ENCODE measurements at regions not wholly inside any gene's neighbourhood (a gene's known extent, or its start where the extent isn't known, plus 50 kb on each side); places are given as distances from the start of the nearest gene placed in this dataset.

DNA sequence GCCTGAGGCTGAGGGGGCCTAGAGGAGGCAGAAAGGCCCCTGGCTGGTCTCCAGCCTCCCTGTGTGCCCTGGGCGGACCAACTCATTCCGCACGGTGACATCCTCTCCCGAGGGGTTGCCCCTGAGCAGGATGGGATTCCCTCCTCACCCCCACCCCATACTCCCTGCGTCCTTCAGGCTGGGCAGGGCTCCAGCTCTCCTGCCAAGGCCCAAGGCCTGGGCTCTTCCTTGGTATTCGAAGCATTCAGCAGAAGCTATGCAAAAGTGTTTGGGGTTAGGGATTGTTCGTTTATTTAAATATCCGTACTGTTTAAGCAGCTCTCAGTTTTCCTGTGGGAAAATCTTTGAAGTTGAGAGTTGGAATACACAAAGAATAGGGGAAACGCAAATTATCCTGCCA, 113.1 kb upstream of the RAB12 start:
- Histone ChIP-seq H3K9me3 (no peaks in the 10 kb centered on the region), H3K4me1 (peaks cover 7% of the 10 kb centered on the region), H3K36me3 (no peaks in the 10 kb centered on the region), H3K27ac (no peak overlapping the region), H3K4me3 (no peak overlapping the region), H3K27me3 (no peaks in the 10 kb centered on the region)
- no peak for DNase-seq (ENCODE audit: extremely low spot score in 2 of 2)
- intact Hi-C loops (cut with DNase I) = no loop called here
- no peak for TF ChIP-seq POLR2AphosphoS5 (IDR thresholded peaks at IDR 0.05; ENCODE audit: insufficient read depth in 1 of 2, low read depth in 1 of 2)
- no peak for TF ChIP-seq POLR2A (IDR thresholded peaks at IDR 0.05)
- TF ChIP-seq, protein P1, sequence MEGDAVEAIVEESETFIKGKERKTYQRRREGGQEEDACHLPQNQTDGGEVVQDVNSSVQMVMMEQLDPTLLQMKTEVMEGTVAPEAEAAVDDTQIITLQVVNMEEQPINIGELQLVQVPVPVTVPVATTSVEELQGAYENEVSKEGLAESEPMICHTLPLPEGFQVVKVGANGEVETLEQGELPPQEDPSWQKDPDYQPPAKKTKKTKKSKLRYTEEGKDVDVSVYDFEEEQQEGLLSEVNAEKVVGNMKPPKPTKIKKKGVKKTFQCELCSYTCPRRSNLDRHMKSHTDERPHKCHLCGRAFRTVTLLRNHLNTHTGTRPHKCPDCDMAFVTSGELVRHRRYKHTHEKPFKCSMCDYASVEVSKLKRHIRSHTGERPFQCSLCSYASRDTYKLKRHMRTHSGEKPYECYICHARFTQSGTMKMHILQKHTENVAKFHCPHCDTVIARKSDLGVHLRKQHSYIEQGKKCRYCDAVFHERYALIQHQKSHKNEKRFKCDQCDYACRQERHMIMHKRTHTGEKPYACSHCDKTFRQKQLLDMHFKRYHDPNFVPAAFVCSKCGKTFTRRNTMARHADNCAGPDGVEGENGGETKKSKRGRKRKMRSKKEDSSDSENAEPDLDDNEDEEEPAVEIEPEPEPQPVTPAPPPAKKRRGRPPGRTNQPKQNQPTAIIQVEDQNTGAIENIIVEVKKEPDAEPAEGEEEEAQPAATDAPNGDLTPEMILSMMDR (IDR thresholded peaks at IDR 0.05) = no peak

DNA sequence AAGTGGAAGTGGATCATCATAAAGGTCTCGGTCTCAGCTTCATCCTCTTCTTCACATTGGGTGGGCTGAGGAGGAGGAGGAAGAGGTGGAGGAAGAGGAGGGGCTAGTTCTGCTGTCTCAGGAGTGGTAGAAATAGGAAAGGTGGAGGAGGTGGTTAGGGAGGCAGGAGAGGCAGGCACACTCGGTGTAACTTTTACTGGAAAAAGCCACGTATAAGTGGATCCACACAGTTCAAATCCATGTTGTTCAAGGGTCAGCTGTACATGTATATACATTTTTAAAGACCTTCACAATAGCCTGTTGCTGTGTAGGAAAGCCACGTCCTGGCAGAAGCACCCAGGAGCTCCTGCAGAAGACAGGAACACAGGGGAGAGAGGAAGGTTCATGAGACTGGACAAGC, 110.3 kb upstream of the RAB12 start:
- intact Hi-C loops (cut with DNase I) = no loop called here
- Histone ChIP-seq H3K4me1 (peaks cover 8% of the 10 kb centered on the region), H3K27me3 (no peaks in the 10 kb centered on the region), H3K4me3 (no peak overlapping the region), H3K9me3 (no peaks in the 10 kb centered on the region), H3K36me3 (no peaks in the 10 kb centered on the region), H3K27ac (no peak overlapping the region)
- TF ChIP-seq, protein P1 (IDR thresholded peaks at IDR 0.05) = no peak
- no peak for TF ChIP-seq POLR2A (IDR thresholded peaks at IDR 0.05)
- TF ChIP-seq POLR2AphosphoS5 (IDR thresholded peaks at IDR 0.05; ENCODE audit: insufficient read depth in 1 of 2, low read depth in 1 of 2) = no peak
- DNase-seq (ENCODE audit: extremely low spot score in 2 of 2) = no peak

DNA sequence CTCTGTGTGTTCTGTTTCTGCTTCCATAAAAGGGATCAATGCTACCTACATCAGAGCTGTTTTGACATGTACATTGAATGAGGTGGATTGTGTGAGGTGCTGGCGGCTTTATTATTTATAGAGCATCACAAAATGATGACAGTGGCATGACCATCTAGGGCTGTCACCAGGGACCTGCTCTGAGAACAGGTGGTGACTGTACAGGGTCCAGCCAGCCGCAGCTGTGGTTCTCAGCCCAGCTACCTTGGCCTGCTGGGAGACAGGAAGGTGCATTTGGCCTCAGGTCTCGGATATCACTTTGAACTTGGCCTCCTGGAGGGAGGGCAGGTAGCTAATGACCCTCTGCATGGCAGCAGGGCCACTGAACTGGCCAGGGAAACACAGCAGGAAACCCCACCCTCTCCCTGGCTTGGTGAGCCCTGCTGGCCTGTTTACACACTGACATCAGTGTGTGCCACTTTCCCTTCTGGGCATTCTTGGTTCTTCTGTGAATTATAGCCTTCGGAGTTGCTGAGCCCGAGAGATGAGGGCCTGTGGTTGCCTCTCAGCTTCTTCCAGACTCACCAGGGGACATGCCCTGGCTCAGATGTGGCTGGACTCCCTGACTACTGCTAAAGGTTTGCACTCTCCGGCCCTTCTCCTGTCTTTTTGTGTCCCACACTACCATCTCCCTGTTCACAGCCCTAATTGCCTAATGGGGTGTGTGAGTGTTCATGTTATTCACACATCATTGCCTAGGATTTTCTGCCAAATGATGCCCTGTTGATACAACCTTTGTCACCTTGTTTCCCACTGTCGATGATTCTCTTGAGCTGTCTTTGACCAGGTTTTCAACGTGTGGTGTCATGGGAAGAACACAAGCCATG, 109.2 kb upstream of the RAB12 start:
- no peak for DNase-seq (ENCODE audit: extremely low spot score in 2 of 2)
- Histone ChIP-seq H3K27ac (no peak overlapping the region), H3K36me3 (no peaks in the 10 kb centered on the region), H3K4me3 (no peak overlapping the region), H3K27me3 (no peaks in the 10 kb centered on the region), H3K9me3 (no peaks in the 10 kb centered on the region), H3K4me1 (peaks cover 8% of the 10 kb centered on the region)
- TF ChIP-seq, protein P1 (IDR thresholded peaks at IDR 0.05) = no peak
- TF ChIP-seq POLR2A (IDR thresholded peaks at IDR 0.05) = no peak
- TF ChIP-seq POLR2AphosphoS5 (IDR thresholded peaks at IDR 0.05; ENCODE audit: insufficient read depth in 1 of 2, low read depth in 1 of 2) = no peak
- intact Hi-C loops (cut with DNase I) = no loop called here

DNA sequence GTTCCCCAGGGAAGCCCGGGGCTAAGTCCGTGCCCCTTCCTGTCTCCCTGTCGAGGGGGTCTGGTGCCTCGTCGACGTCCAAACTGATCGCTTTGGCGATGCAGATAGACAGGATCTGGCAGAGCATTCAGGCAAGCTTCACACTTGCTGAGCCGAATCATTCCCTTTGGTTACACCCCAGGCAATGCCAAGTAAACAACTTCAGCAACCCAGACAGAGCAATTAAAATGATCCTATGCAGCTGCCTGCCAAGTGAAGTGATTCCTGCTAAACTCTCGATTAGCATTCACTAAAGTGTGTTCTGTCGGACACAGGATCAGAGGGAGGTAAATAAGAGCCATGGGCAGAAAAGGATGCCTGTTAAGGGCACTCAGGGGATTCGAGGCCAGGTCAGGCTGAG, 108.2 kb upstream of the RAB12 start:
- H3K27ac ChIP-seq = no peak overlapping the region
- TF ChIP-seq, protein P1 (IDR thresholded peaks at IDR 0.05) = no peak
- TF ChIP-seq POLR2A (IDR thresholded peaks at IDR 0.05) = no peak
- no peak for TF ChIP-seq POLR2AphosphoS5 (IDR thresholded peaks at IDR 0.05; ENCODE audit: insufficient read depth in 1 of 2, low read depth in 1 of 2)
- no peaks in the 10 kb centered on the region for H3K36me3 ChIP-seq
- H3K9me3 ChIP-seq = no peaks in the 10 kb centered on the region
- intact Hi-C loops (cut with DNase I) = no loop called here
- no peak for DNase-seq (ENCODE audit: extremely low spot score in 2 of 2)
- no peaks in the 10 kb centered on the region for H3K27me3 ChIP-seq
- peaks cover 8% of the 10 kb centered on the region for H3K4me1 ChIP-seq
- no peak overlapping the region for H3K4me3 ChIP-seq

DNA sequence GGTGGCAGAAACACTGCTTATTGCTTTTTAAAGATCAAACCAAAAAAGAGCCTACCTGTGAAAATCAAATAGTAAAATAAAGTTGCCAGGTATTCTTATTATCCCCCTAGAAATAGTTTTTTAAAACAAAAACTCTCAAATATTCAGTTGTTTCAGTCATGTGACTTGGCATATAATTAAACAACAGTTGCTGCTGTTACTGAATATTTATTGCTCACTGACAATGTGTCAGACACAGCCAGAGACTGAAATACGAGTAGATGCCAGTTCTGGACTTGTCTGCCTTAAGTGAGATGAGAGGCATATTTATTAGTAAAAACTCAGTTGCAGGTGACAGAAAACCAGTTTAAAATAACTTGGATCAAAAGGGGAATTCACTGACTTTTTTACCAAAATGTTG, 106.0 kb upstream of the RAB12 start:
- intact Hi-C loops (cut with DNase I) = no loop called here

More for the DNA sequence above, 106.0 kb upstream of the RAB12 start:
- peaks cover 8% of the 10 kb centered on the region for H3K4me1 ChIP-seq
- H3K27ac ChIP-seq = no peak overlapping the region
- TF ChIP-seq POLR2AphosphoS5 (IDR thresholded peaks at IDR 0.05; ENCODE audit: insufficient read depth in 1 of 2, low read depth in 1 of 2) (no peak), POLR2A (IDR thresholded peaks at IDR 0.05) (no peak)
- TF ChIP-seq, protein P1 (IDR thresholded peaks at IDR 0.05) = no peak
- H3K4me3 ChIP-seq = no peak overlapping the region
- DNase-seq (ENCODE audit: extremely low spot score in 2 of 2) = no peak
- no peaks in the 10 kb centered on the region for H3K36me3 ChIP-seq
- no peaks in the 10 kb centered on the region for H3K9me3 ChIP-seq
- no peaks in the 10 kb centered on the region for H3K27me3 ChIP-seq

Data from vagina (tissue), 2 donors.